Activated CD8-positive, alpha-beta T cell treated with anti-CD3 and anti-CD28 coated beads for 36 hours (primary cell): ENCODE measurements at regions not wholly inside any gene's neighbourhood (a gene's known extent, or its start where the extent isn't known, plus 50 kb on each side); places are given as distances from the start of the nearest gene placed in this dataset.
"Not testable (repeated sequence)": the region's sequence is repeated elsewhere in the genome, so short reads cannot be mapped to it uniquely, and the experiment has no call there.

Experiments
- ATAC-seq: fragments of 200-7000 bp; cut with Tn5 transposase; one replicate; pipeline ENCODE4 v1.10.0; 2021; ENCODE audit warnings: mild to moderate bottlenecking, moderate library complexity
- CTCF ChIA-PET: fragments of 350-600 bp; sonication (Branson Sonifier 250); formaldehyde crosslinking; loops from one replicate; lab custom pipeline; 2021; ENCODE audit warnings: antibody characterized with exemption; lab: Charles Lee
- POLR2A ChIA-PET: fragments of 350-600 bp; sonication (Branson Sonifier 250); formaldehyde crosslinking; loops from one replicate; lab custom pipeline; 2021; ENCODE audit warnings: antibody characterized with exemption; lab: Charles Lee
- DNase-seq: peaks from one replicate; pipeline ENCODE4 v3.0.0-alpha.2; 2020
- H3K27ac Mint-ChIP-seq: one replicate; pipeline ENCODE4 v1.8.0; 2021; ENCODE audit warnings: mild to moderate bottlenecking, mixed read lengths
- H3K27me3 Mint-ChIP-seq: one replicate; pipeline ENCODE4 v1.8.0; 2021; ENCODE audit warnings: mixed read lengths
- H3K36me3 Mint-ChIP-seq: one replicate; pipeline ENCODE4 v1.8.0; 2021; ENCODE audit warnings: low read depth, mixed read lengths
- H3K4me1 Mint-ChIP-seq: one replicate; pipeline ENCODE4 v1.8.0; 2021; ENCODE audit warnings: low read depth, mixed read lengths
- H3K4me3 Mint-ChIP-seq: one replicate; pipeline ENCODE4 v1.8.0; 2021; ENCODE audit warnings: mild to moderate bottlenecking, moderate library complexity, mixed read lengths
- H3K9me3 Mint-ChIP-seq: one replicate; pipeline ENCODE4 v1.8.0; 2021; ENCODE audit warnings: mixed read lengths
- intact Hi-C: fragments of 100-400 bp; cut with micrococcal nuclease; formaldehyde crosslinking; loops from one replicate; pipeline ENCODE4 v1.10.0; 2022
- TF ChIP-seq, protein P1 (sequence below): fragments of 200-600 bp; IDR thresholded peaks from one replicate; pipeline ENCODE4 v1.8.0; 2022; ENCODE audit warnings: antibody characterized with exemption, mild to moderate bottlenecking

DNA sequence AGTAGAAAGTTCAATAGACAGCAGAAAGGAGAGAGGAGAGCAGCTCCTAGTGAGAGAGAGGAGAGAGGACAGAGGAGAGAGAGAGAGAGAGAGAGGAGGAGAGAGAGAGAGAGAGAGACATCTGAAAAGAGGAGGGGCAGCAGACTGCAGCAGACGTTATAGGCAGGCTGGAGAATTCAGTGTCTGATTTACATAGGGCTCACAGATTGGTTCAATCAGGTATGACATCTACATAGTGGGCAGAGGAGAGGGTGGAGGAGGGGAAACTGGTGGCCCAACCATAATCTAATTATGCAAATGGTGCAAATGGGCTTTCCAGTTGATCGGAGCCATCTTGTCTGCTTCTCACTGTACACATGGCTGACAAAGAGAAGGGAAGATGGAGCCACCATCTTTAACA lies 221.3 kb upstream of the TRPC4 start:
- peaks cover under 1% of the 10 kb centered on the region for H3K9me3 Mint-ChIP-seq
- H3K4me3 Mint-ChIP-seq = no peak overlapping the region
- intact Hi-C loops = no loop called here
- H3K27ac Mint-ChIP-seq = no peak overlapping the region
- TF ChIP-seq, protein P1, sequence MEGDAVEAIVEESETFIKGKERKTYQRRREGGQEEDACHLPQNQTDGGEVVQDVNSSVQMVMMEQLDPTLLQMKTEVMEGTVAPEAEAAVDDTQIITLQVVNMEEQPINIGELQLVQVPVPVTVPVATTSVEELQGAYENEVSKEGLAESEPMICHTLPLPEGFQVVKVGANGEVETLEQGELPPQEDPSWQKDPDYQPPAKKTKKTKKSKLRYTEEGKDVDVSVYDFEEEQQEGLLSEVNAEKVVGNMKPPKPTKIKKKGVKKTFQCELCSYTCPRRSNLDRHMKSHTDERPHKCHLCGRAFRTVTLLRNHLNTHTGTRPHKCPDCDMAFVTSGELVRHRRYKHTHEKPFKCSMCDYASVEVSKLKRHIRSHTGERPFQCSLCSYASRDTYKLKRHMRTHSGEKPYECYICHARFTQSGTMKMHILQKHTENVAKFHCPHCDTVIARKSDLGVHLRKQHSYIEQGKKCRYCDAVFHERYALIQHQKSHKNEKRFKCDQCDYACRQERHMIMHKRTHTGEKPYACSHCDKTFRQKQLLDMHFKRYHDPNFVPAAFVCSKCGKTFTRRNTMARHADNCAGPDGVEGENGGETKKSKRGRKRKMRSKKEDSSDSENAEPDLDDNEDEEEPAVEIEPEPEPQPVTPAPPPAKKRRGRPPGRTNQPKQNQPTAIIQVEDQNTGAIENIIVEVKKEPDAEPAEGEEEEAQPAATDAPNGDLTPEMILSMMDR = no peak
- POLR2A ChIA-PET = no interaction called here
- no peaks in the 10 kb centered on the region for H3K4me1 Mint-ChIP-seq
- no peak for ATAC-seq
- no peak for DNase-seq
- no peaks in the 10 kb centered on the region for H3K36me3 Mint-ChIP-seq
- no peaks in the 10 kb centered on the region for H3K27me3 Mint-ChIP-seq
- CTCF ChIA-PET = no interaction called here

DNA sequence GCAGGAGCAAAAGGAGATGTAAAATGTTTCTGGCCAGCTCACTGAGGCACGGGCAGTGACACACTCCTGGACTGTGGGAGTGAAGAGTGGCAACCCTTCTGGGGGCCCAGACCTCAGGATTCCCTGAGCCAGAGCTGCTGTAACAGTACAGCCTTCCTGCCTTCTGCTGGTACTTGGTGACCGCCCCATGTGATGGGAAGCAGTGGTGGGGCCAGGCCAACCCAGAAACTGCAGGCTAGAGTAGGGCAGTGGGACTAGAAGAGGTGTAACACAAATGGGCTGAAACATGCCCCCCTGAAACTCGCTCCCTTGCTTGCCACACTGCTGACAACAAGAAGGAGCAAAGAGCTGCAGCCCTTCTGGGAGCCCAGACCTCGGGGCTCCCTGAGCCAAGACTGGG lies 217.1 kb upstream of the TRPC4 start:
- H3K9me3 Mint-ChIP-seq = peaks cover 17% of the 10 kb centered on the region
- no peaks in the 10 kb centered on the region for H3K4me1 Mint-ChIP-seq
- intact Hi-C loops = no loop called here
- DNase-seq = no peak
- ChIA-PET POLR2A (no interaction called here), CTCF (no interaction called here)
- no peak for ATAC-seq
- no peak overlapping the region for H3K4me3 Mint-ChIP-seq
- no peaks in the 10 kb centered on the region for H3K27me3 Mint-ChIP-seq
- no peaks in the 10 kb centered on the region for H3K36me3 Mint-ChIP-seq
- TF ChIP-seq, protein P1 = no peak
- no peak overlapping the region for H3K27ac Mint-ChIP-seq

DNA sequence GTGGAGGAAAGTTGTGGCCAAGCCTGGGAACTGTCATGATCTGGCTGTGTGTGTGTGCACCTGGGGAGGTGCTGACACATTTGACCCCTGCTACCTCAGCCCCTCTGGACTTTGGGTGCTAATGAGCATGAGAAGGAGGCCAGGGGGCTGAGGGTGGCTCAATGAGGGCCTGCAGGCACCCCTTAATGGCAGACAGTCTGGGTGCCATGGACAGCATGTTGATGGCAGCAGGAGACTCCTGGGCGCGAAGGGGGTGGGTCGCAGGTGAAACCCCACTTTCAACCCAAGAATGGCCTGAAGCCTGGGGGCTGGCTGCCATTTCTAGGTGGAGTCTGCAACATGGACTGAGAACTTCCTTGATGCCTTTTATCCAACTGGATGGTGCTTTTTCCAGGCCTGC lies 216.4 kb upstream of the TRPC4 start:
- DNase-seq (no peak), ATAC-seq (no peak)
- H3K36me3 Mint-ChIP-seq = no peaks in the 10 kb centered on the region
- no peaks in the 10 kb centered on the region for H3K4me1 Mint-ChIP-seq
- ChIA-PET POLR2A (no interaction called here), CTCF (no interaction called here)
- intact Hi-C loops = no loop called here
- no peaks in the 10 kb centered on the region for H3K27me3 Mint-ChIP-seq
- TF ChIP-seq, protein P1 = no peak
- no peak overlapping the region for H3K27ac Mint-ChIP-seq
- peaks cover 20% of the 10 kb centered on the region for H3K9me3 Mint-ChIP-seq
- no peak overlapping the region for H3K4me3 Mint-ChIP-seq

DNA sequence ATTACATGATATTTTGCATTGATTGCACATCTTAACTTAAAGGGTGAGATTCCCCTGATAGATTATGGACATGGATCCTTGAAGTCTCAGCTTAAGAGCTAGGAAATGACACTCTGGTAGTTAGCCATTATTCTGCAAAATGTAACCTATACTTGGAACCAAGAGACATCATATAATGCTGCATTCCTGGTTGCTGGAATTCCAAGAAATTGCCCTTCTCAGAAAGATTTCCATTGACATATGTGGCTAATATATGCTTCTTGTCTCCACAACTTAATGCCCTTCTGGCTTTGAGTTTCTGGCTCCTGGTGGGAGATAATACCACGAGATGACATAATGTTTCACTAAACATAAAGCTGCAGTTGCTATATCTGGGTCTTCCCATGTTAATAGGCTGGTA lies 204.4 kb upstream of the TRPC4 start:
- H3K36me3 Mint-ChIP-seq = no peaks in the 10 kb centered on the region
- ChIA-PET CTCF (no interaction called here), POLR2A (no interaction called here)
- ATAC-seq = no peak
- no peaks in the 10 kb centered on the region for H3K27me3 Mint-ChIP-seq
- intact Hi-C loops = no loop called here
- H3K4me1 Mint-ChIP-seq = no peaks in the 10 kb centered on the region
- TF ChIP-seq, protein P1 = no peak
- no peak for DNase-seq
- H3K27ac Mint-ChIP-seq = no peak overlapping the region
- no peak overlapping the region for H3K4me3 Mint-ChIP-seq
- H3K9me3 Mint-ChIP-seq = peaks cover 4% of the 10 kb centered on the region

DNA sequence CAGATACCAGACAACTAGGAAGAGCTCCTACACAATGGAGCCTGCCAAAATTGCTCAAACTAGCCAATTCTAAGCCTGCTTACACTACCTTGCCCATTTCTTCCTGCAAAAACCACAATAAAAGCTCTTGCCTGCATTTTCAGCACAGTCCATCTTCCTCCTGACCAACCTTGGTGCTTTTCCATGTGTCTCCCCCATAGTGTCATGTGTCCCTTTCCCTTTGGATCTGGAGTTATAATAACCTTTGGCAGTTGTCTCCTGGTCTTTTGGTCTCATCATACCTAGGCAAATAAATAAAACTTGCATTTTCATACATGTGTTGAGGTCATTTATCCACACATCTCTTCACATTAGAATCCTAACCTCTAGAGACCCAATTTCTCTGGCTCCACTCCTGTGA lies 203.1 kb upstream of the TRPC4 start:
- Mint-ChIP-seq H3K4me3 (no peak overlapping the region), H3K36me3 (no peaks in the 10 kb centered on the region), H3K4me1 (no peaks in the 10 kb centered on the region), H3K27me3 (no peaks in the 10 kb centered on the region), H3K9me3 (peaks cover 6% of the 10 kb centered on the region), H3K27ac (no peak overlapping the region)
- intact Hi-C loops = no loop called here
- ATAC-seq = no peak
- no peak for DNase-seq
- ChIA-PET CTCF (no interaction called here), POLR2A (no interaction called here)
- TF ChIP-seq, protein P1 = no peak

DNA sequence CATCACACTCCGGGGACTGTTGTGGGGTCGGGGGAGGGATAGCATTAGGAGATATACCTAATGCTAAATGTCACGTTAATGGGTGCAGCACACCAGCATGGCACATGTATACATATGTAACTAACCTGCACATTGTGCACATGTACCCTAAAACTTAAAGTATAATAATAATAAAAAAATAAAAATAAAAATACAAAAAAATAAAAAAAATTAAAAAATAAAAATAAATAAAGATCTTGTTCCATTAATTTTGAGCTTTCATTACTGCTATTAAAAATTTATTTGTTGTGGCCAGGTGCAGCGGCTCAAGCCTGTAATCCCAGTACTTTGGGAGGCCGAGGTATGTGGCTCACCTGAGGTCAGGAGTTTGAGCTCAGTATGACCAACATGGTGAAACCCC lies 201.8 kb upstream of the TRPC4 start:
- H3K9me3 Mint-ChIP-seq = peaks cover 11% of the 10 kb centered on the region
- H3K27me3 Mint-ChIP-seq, CTCF ChIA-PET, intact Hi-C loops, ATAC-seq, DNase-seq, H3K27ac Mint-ChIP-seq, H3K4me1 Mint-ChIP-seq, H3K4me3 Mint-ChIP-seq, H3K36me3 Mint-ChIP-seq, POLR2A ChIA-PET: not testable (repeated sequence)
